GM13977 (cell line): ENCODE measurements at regions not wholly inside any gene's neighbourhood (a gene's known extent, or its start where the extent isn't known, plus 50 kb on each side); places are given as distances from the start of the nearest gene placed in this dataset.

Experiments
- DNase-seq: peaks from one replicate; pipeline ENCODE4 v3.0.0; 2012; ENCODE audit warnings: low spot score
- in situ Hi-C: fragments of 300-500 bp; cut with MboI; formaldehyde crosslinking; loops from one replicate; pipeline ENCODE4 v1.12.0; 2022; ENCODE audit warnings: low sequenced_read_pairs, low pct_unique_long_range_greater_than_20kb, mixed read lengths, inconsistent platforms; ENCODE audit not compliant: unreplicated experiment
- TF ChIP-seq, protein P1 (sequence below): IDR thresholded peaks from 2 replicates; pipeline ENCODE4 v1.5.1; 2012; ENCODE audit warnings: mild to moderate bottlenecking, control low read depth; ENCODE audit not compliant: insufficient read depth; ENCODE audit errors: extremely low read depth, missing control alignments

DNA sequence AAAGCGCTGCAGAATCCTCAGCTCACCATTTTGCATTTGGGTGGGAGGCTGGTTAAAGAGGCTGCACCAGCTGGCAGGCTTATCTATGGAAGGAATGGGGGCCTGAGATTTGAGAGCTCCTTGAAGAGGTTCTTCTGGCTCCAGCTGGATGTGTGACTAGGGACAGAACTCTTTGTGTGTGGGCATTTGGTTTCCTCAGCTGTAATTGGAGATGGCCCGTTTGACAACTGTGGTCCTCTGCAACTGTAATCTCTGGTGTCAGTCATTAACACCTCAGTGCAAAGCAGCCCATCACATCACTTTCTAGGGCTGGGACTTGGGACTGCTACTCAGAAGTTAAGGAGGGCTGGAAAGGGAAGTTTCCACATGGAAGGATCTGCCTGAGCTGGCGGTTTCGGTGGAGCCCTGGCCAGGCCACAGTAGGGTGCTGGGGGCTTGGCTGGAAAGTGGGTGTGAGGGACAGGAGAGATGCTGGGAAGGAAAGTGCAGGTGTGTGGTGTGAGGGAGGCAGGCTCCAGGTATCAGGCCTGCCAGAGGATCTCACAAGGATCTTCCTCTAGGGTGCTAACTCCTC is 193.8 kb downstream of the GADD45G start:
- TF ChIP-seq, protein P1, sequence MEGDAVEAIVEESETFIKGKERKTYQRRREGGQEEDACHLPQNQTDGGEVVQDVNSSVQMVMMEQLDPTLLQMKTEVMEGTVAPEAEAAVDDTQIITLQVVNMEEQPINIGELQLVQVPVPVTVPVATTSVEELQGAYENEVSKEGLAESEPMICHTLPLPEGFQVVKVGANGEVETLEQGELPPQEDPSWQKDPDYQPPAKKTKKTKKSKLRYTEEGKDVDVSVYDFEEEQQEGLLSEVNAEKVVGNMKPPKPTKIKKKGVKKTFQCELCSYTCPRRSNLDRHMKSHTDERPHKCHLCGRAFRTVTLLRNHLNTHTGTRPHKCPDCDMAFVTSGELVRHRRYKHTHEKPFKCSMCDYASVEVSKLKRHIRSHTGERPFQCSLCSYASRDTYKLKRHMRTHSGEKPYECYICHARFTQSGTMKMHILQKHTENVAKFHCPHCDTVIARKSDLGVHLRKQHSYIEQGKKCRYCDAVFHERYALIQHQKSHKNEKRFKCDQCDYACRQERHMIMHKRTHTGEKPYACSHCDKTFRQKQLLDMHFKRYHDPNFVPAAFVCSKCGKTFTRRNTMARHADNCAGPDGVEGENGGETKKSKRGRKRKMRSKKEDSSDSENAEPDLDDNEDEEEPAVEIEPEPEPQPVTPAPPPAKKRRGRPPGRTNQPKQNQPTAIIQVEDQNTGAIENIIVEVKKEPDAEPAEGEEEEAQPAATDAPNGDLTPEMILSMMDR: no peak
- in situ Hi-C loops: no loop called here
- DNase-seq: no peak

DNA sequence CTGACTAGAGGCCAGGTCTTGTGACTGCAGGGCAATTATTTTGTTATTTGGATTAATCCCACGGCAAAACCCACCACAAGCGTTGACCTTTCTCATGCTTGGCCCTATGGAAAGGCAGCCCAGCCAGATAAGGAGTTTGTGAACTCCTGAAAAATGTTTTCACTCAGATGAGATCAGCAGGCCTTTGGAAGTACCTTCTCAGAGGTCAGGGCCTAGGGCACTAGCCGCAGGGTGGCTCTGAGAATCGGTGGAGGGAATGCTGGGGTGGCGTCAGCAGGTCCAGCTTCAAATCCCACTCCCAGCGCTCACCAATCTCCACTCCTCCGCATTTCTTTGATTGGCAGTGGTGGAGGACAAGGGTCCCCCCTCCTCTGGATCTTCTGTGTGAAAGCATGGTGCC is 194.4 kb downstream of the GADD45G start:
- TF ChIP-seq, protein P1: no peak
- in situ Hi-C loops: no loop called here
- DNase-seq: no peak

DNA sequence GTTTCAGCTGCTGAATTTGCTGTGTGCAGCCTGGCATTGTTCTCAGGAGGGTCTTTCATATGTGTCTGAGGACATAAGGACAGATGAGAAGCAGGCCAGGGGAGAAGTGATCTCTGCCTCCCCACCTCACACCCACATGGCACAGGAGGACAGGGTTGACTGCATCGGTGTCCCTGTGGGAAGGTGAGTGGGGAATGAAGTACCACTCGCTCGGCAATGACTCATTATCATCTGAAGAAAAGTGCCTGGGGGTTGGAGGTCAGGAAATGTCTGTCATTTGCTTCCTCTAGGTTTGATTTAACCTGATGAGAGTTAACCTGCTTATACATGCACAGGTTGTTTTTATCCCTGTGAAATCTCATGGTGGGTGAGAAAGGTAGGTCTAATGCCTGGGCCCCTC is 195.0 kb downstream of the GADD45G start:
- DNase-seq: no peak
- in situ Hi-C loops: no loop called here
- TF ChIP-seq, protein P1: no peak

DNA sequence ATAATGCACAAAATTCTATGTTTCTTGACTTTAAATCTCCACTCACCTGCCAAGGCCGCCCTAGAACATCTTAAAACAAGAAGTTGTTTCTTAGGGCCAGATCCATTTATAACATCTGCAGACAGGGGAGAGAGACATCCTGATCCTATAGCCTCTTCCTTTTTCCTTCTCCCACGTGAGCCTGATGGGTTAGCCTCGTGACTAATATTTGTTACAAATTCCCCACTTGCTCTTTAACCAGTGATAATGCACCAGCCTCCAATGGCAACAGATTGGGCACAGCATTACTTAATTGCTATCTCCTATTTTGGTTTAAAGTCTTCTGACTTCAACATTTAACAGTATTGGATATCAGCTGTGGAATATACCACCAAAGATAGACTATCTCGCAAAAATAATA is 196.5 kb downstream of the GADD45G start:
- TF ChIP-seq, protein P1: no peak
- in situ Hi-C loops: no loop called here
- no peak for DNase-seq

DNA sequence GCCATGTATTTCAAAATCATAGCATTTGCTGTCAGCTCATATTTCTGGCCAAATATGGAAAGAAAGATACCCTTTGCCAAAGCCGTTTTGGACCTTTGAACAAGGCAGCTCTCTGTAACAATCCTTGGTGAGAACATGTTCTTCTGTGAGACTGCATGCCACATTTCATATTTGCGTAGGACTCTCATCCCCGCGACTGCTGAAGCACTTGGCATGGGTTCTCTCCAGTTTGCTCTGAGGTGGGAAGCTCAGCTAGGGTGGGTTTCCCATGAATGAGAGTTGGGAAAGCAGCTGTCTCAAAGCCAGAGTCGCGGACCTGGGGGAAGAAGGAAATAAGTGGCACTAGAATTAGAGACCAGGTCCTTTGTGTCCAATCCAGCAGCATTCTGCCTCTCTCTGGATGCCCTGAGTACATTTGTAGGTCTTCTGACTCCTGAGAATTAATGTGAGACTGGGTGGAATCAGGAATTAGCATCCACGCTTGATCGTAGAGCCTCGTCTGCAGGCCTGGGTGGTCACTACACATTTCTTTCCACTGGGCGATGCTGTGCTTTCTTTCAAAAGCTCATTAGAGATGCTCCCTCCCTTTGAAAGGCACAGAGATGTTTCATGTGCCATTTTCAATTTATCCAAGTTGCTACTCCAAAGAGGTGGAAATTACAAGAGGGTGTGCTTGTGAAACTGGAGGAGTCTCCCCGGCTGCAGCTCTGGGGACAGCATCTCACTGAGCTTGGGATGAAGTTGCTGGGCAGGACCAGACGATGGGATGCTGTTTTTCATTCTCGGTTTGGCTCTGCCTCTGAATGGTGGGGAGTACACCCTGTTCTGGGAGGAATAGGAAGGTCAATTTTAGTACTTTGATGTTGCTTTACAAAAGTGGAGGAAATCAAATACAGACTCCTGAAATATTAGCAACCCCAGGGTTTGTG is 197.2 kb downstream of the GADD45G start:
- no peak for DNase-seq
- TF ChIP-seq, protein P1: no peak
- in situ Hi-C loops: no loop called here

DNA sequence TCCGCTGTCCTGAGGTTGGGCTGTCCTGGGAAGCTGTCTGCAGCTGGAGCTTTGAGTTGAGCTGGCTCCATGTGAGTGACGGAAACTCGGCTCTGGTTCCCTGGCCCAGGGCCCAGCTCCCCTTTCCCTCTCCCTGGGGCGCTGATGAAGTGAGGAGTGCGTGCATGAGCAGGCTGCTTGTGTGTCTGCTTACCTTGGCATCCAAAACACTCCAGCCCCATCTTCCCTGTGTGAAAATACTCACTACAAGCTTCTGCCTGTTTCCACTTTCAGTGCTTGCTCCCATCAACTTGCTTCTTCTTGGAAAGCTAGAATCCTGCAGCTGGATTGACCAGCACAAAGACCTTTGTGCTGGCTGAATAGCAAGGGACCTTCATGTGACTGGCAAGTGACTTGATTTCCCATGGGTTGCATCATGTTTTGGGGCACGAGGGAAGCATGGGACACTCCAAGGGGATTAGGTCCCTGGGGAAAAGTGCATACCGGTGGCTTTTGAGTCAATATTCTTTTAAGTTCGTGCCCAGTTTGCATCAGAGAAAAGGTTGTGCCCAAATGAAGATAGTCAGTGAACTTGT is 198.1 kb downstream of the GADD45G start:
- in situ Hi-C loops: no loop called here
- no peak for DNase-seq
- TF ChIP-seq, protein P1: no peak
